NCI-H1105 treated with DMSO at 0.1 percent for 48 hours (cell line): ENCODE measurements at regions not wholly inside any gene's neighbourhood (a gene's known extent, or its start where the extent isn't known, plus 50 kb on each side); places are given as distances from the start of the nearest gene placed in this dataset.

Experiments used
- DNase-seq: peaks from one replicate; lab custom pipeline; 2025; lab: John Stamatoyannopoulos, UW

DNA sequence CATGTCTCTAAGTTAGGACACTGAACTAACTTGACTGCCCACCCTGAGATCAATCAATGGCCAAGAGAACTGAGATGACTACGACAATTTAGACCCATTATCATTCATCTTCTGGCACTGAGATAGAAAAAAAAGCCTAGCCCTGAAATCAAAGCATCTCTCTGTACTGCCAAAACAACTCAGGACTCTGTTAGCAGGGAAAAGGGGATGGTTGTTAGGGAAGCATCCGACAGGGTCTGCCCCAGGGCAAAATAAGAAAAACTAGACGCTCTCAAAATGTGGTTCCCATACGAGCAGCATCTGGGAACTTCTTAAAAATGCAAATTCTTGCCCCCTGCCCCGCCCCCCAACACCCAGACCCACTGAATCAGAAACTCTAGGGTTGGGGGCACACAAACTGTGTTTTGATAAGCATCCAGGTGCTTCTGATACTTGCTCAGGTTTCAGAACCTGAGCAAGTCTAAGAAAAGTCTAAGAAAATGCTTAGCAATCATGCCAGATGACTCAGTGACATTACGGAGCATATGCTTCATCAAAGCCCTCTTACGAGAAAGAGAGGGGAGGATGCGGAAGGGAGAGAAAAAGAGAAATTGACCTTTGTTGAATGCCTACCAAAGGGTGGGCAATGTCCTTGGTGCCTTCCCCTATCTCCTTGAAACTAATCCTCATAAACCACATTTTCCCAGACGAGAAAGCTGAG lies 172.8 kb upstream of the HES1 start:
- no peak for DNase-seq

DNA sequence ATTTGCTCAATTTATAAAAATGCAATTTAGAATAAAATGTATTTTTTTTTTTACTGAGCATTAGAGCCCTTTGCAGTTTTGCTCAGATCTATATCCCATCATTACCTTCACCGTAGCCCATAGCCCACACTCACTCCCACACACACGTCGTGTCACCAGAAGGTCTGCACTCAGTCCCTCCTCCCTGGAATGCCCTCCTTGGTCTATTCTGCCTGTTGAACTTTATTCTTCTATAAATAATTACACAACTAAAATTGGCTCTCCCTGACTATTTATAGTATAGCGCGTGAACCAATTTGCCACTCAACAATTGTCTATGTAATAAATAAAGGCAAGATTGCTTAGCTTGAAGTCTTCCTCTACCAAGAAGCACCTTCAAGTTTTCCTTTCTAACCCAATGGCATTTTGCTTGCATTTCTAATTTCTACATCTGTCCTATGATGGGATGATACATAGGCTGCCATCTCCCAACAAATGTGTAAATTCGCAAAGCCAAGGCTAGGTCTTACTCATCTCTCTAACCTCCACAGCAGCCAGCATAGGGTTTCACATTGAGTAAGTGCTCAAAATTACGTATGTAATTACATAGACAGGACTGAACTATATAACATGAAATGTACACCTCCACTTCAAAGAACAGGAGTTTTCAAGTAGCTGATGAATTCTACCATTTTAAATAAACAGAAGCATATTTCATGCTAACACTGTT lies 172.0 kb upstream of the HES1 start:
- no peak for DNase-seq

DNA sequence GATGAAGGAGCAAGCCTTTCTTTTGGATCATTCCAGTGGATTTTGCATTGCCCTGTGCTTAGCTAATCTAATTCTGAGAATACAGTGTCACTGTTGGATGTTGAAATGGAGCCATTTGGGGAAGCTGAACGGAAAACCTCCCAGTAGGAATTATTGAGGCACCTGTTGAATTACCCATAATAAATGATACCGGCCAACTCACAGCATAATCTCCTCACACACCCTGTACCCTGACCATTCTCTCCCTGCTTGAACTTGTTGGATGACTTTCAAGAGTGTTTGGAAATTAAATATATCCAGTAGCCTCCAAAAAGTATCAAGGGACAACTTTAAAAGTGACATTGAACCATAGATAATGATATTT lies 171.4 kb upstream of the HES1 start:
- no peak for DNase-seq

DNA sequence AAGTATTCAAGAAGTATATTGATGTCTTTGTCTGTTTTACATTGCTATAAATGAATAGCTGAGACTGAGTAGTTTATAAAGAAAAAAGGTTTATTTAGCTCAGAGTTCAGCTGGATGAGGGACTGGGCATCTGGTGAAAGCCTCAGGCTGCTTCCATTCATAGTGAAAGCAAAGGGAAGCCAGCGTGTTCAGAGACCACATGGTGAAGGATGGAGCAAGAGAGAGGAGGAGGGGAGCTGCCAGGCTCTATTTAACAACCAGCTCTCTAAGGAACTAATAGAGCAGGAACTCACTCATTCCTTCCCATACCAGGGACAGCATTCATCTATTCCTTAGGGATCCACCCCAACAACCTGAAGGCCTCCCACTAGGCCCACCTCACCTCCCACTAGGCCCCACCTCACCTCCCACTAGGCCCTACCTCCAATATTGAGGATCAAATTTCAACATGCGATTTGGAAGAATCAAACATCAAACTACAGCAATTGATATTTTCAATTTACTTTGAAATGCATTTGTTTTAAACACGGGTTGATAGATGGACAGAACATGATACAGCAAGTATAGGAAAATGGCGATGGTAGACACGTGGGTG lies 167.5 kb upstream of the HES1 start:
- DNase-seq, result no peak

DNA sequence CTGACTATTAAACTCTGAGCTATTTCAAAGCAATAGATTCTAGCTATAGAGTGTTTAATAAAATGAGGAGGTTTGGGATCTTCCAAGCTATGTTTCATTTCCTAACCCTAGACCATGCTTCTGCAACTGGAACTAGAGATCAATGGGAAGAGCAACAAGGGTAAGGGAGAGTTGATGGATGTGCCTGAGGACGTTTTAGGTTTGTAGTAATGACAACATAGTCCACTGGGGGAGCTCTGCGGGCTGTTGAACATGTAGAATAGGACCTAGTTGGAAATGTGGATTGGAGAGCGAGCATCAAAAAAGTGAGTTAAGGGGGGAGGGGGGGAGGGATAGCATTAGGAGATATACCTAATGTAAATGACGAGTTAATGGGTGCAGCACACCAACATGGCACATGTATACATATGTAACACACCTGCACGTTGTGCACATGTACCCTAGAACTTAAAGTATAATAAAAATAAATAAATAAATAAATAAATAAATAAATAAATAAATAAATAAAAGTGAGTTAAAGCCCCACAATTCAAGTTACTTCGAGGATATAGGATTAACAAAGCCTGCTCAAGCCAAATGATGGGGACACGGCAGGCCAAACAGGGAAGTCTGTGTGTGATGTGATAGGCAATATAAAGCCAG lies 165.7 kb upstream of the HES1 start:
- DNase-seq, result peak; percentile 59

DNA sequence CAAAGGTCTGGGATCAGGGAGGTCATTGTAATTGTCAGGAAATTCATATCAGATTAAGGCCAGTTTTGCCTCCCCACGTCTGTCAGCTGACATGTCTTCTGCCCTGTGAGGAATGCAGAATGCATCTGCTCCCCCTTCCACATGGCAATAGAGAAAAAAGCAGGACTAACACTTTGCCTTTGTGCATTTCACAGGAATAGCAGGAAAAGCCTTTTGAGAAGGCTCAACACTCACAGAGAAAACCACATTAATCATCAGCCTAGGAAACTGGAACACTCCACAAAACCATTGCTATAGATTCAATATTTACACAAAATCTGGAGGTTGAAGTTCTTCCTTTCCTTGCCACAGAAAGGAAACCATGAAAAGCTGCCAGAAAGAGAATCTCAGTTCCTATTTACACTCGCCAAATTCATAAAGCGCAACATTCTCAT lies 165.2 kb upstream of the HES1 start:
- DNase-seq, result no peak

DNA sequence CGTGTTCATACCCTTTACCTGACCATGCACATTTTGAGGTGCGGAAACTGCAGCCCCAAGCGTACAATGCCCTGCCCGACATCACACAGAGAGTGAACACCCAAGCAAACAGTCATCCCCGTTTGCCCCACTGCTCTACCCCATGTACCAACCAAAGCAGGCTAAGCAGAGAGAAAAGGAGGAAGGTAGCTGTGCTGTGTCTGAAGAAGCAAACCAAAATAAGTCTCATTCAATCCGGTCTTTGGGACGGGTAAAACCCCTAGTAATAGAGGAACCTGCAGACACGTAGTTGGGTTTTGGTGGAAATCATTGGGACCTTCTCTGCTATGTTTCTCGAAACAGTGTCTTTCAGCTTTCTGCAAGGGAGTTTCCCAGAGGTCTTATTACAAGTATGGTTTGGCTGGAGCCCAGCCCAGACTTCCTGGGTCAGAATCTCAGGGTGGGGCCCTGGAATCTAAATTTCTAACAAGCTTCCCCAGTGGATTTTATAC lies 164.6 kb upstream of the HES1 start:
- DNase-seq, result no peak

DNA sequence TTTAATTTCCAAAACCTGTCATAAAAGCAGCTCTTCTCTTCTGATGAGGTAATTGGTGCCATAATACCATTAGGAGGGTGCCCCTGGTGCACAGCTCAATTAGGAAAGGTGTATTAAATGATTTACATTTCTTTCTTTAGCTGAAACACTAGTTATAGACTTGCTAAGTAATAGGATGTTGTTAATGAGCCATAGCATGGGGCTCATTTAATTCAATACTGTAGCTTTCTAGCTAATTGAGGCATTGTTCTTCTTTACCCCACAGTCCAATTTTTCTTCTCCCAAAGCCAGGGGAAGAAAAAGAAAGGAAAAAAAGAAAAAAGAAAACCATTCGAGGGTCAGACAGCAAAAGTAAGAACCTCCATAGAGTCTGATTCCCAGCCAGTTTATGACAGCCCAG lies 164.0 kb upstream of the HES1 start:
- DNase-seq, result no peak

DNA sequence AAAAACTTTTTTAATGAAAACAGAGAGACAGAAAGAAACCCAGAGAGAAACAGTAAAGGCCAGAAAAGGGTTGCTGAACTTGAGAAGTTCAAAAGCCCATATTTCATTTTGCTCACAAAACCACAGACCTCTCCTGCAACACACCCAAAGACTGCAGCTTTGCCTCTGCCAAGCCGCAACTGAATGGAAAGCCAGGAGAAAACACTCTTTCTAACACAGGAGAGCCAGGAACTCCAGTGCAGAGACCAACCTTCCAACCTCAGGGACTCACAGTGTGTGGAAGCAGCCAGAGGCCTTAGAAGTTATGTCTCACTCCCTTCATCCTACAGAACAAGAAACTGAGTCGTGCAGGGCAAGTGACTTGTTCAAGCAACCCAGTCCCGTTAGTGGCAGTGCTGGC lies 163.1 kb upstream of the HES1 start:
- DNase-seq, result no peak

DNA sequence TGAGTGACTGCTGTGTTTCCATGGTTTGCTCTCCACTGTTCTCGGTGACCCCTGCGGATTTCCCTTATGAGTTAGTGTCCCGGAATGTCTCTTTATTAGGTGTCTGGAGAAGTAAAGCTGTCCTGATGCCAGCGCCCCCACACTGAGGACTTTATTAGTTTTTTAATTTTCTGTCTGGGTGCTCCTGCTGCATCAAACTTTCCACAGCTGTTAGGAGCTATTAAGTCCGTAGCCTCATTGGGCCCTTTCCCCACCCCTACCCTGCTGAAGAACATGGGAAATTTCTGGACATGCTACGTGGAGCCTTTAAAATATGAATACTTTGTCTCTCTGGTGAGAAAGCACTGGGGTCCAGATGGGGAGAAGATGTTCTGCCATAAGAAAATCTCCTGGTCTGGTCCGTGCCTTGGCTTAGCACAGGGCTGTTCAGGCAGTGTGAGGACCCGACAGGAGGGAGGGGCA lies 161.7 kb upstream of the HES1 start:
- no peak for DNase-seq

DNA sequence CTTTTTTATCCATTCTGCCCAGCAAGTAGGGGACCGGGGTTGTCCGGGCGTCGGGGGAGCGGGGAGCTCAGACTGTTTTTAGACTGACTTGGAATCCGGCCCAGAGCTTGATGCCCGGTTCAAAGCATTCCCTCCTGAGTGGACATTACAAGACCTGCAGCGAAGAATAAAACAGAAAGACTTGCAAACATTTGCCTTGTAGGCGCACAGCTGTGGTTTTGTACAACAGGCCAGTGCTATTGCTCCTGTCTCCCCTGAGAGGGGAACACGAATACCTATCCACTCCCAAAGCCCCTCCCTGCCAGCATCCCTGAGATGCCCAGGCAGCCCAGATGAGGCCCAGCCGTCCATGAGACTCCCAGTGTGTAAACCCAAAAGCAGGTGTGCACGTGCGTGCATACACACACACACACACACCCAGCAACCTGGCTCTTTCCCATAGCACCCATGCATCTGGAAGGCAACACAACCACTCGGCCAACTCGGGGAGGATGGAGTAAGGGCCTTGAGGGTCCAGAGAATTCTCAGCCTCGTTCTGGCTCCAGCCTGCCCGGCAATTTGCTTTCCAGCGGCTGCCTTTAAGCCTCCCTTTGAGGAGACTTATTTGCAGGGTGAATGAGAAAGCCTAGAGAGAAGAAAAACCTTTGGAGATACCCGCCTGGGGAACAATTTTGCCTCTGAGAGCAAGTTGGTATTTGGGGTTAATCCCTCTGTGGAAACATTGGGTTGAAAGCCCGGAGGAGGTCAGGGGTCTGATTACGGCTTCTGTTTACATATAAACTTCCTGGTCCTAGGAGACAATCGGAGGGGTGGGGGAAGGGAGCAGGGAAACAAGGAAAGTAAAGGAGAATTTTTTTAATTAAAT lies 161.0 kb upstream of the HES1 start:
- no peak for DNase-seq

DNA sequence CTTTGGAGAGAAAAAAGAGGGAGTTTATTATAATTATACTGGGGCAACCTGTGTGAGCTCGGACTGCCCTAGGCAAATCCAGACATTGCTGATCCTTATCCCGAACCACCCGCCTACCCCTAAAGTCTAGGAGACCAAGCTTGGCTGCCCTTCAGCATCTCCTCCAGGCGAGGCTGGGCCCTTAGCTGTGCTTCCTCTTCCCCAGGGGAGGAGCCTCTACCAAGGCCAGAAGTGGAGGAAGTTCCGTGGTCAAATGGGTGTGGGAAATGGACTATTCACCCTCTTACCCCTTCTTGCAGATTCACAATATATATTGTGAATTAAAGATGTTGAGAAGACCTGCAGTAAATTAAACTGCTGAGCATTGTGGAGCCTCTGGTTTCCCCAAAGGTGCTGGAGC lies 158.3 kb upstream of the HES1 start:
- DNase-seq, result no peak

DNA sequence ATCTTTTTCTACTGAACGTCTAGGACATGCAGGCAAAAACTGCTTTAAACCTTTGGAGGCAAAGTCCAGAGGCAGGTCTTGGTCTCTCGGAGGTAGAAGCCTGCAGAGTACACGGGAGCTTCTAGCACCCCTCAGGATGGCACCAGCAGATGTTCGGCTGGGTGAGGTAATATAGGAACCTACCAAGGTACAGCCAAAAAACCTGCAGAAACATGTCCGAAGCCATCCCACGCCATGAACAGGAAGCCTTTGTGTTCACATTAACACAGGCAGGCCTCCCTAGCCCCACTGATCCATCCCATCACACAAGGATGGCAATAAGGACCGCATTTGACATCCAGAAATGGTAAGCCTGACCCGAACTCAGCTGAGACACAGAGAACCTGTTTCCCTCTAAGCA lies 157.9 kb upstream of the HES1 start:
- no peak for DNase-seq

DNA sequence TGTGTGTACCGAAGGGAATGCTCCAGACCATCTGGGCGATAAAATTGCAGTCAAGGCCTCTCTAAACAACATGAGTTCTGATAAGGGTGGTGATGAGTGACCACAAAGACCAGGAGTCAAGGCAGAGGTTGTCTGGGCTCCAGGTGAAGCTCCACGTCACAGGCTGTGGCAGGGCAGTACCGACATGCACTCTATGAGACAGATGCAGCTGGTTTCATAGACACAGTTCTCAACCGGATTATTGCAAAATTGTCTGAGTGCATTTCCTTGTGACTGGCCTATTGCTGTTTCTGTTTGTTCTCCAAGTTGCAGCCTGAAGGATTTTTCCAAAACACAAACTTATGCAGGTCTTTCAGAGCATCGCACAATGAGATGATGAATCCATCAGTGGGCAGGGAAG lies 157.5 kb upstream of the HES1 start:
- no peak for DNase-seq

DNA sequence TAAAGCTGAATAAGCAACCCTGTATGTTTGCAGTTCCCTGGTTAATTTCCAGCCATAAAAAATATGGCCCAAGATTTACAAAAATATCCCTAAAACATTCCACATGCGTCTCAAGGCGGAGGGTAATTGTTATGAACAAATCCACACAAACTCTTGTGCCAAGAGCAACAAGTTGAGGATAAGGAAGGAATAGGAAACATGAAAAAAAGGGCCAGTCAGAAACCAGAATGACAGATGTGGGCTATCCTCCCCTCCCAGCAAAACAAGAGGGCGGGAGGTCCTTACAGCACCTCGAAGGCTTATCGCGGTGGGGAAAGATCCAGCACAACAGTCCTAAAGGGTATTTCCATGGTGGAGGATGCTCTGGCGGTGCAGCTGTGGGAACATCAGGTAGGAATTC lies 155.6 kb upstream of the HES1 start:
- no peak for DNase-seq

DNA sequence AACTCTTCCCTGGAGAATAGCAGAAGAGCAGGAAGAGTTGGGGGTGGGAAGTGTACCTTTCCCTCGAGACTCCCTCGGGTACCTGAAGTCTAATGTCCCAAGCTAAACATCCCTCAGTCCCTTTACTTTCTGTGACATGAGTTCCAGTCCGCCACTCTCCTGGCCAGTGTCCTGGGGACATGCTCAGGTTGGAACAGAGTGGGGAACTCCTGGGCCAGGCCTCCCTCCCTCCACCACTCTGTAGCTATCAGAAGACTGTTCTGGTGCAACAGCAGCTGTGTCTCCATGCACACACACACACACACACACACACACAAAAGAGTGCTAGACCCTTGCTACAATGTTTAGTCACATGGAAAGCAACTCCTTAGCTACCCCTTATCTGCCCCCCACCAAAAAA lies 155.0 kb upstream of the HES1 start:
- no peak for DNase-seq

DNA sequence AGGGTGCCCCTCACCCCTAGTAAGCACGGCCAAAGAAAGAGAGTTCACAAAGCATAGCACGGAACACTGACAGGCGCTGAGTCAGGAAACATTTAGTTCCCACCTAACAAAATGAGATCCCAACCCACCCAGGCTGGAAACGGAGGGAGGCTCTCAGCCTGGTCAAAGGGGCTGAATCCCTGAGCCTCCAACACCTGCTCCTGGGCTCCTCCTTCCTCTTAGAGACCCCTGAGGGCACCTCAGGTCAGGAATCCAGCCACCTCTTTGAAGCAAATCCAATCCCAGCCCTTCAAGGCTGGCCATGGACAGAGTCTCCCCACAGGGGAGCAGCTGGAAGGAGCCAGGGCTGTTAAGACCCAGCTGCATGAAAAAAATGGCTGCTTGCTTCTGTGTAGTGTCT lies 154.4 kb upstream of the HES1 start:
- DNase-seq, result no peak

DNA sequence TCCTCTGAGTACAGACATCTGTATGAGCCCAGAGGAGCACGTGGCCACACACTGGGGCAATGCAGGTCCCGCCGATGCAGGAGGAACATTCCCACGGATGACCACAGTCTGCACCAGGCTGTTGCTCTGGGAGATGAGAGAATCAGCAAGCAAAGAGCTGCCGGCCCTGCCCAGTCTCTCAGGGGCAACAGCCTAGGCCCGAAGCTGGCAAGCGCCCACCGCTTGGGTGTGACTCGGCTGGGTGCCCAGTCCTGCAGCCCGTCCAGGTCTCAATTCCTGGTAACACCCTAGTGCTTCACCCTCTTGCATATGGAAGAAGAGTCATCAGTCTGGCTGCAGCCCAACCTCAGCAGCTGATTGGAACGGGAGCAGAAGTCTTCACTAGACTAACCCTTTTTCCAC lies 153.7 kb upstream of the HES1 start:
- DNase-seq, result peak; percentile 36

DNA sequence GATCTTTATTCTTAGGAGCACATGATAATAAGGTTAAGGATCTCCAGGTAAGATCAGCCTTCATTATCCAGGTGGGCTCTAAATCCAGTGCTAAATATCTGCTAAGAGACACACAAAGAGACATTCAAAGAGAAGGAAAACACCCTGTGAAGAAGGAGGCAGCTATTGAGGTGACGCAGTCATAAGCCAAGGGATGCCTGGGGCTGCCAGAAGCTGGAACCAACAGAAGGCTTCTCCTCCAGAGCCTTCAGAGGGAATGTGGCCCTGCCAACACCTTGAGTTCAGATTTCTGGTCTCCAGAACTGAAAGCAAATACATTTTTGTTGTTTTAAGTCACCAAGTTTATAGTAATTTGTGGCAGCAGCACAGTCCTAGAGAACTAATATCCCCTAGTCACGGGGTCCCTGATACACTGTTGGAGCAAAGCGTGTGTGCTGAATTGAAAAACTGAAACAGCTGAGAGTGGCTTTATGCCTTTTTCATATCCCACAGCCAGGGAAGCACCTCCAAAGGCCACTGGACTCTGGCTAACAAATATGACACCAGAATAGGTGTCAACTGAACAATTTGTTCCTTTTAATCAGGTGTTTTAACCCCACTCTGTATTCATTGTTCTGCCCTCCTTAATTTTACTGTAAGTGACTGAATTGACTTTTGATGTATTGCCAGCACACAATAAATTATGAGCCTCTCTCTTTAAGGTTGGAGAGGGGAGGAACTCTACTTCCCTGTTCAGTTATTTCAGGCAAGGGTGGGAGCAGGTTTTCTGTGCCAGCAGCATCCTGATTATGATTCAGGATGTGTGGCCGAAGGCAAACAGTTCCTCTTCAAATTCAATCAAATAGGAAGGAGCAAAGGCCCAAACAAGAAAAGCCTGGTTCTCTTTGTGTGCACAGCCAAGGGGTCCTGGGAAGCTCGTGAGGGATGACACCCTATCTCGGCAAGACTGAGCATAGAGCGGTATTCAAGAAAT lies 151.8 kb upstream of the HES1 start:
- DNase-seq, result no peak

DNA sequence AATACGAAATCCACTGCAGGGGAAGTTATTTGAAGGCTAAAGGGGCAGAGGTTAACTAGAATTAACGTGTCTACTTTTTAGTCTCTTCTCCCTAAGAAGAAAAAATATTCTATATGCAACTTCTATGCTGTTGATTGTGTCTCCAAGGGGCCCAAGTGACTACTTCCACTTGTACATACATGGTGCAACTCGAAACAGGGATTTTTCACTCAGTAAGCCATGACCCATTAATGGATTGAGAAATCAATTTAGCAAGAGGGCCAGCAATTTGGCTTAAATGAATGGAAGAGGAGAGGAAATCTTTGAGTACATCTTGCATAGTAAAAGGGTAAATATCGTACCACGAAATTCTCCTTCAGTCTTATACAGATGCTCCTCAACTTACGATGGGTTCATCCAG lies 151.1 kb upstream of the HES1 start:
- DNase-seq, result no peak

DNA sequence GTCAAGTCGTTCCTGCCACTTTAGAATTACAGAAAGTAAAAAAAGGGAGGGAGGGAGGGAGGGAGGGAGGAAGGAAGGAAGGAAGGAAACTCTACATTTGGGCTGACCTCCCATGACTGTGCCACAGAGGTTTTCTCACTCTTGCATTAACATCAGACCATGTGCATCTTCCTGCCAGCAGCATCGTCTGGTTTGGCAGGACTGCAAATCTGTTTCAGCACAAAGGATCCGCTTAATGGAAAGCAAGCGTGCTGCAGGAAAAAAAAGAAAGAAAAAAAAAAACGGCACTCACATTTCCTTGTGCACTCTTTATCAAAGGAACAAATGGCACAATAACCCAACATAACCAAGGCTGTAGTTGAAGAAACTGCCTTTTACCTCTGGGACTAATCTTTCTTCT lies 148.8 kb upstream of the HES1 start:
- no peak for DNase-seq
